HEK293 (cell line): ENCODE measurements at regions not wholly inside any gene's neighbourhood (a gene's known extent, or its start where the extent isn't known, plus 50 kb on each side); places are given as distances from the start of the nearest gene placed in this dataset.

Experiments
- CTCF ChIA-PET: fragments of 350-600 bp; formaldehyde crosslinking; extraction: SDS; loops from one replicate; lab custom pipeline; 2021; ENCODE audit warnings: antibody characterized with exemption; lab: Yijun Ruan, JAX
- POLR2A ChIA-PET: fragments of 300-600 bp; formaldehyde crosslinking; extraction: SDS; loops from one replicate; lab custom pipeline; 2020; ENCODE audit warnings: antibody characterized with exemption, inconsistent platforms; lab: Yijun Ruan, JAX
- H3K27ac ChIP-seq: fragments of 200-500 bp; sonication (Bioruptor generic); 2 replicates; pipeline ENCODE4 v1.5.1; 2014; ENCODE audit warnings: low read depth, low read length, control low read depth, inconsistent platforms; ENCODE audit errors: extremely low read depth
- H3K36me3 ChIP-seq, 2 experiments: fragments of 200-500 bp in 1 of 2; sonication (Bioruptor generic) in 1 of 2; 1 replicate in 1 of 2; 2 replicates in 1 of 2; pipeline ENCODE4 v1.5.1; 2014 to 2017; ENCODE audit warnings: inconsistent platforms in 2 of 2, low read length in 2 of 2; ENCODE audit not compliant: control insufficient read depth in 2 of 2, insufficient read depth in 1 of 2
- H3K4me1 ChIP-seq: fragments of 200-500 bp; sonication (Bioruptor generic); 2 replicates; pipeline ENCODE4 v1.5.1; 2014; ENCODE audit warnings: mild to moderate bottlenecking, low read length, inconsistent platforms; ENCODE audit not compliant: control insufficient read depth, insufficient read depth
- H3K4me3 ChIP-seq: 2 replicates; pipeline ENCODE4 v1.5.1; 2011; ENCODE audit warnings: low read depth, mild to moderate bottlenecking, control low read depth, low read length, moderate library complexity
- H3K9me3 ChIP-seq: fragments of 200-500 bp; sonication (Bioruptor generic); 2 replicates; pipeline ENCODE4 v1.5.1; 2014; ENCODE audit warnings: low read depth, low read length, inconsistent platforms; ENCODE audit not compliant: control insufficient read depth, insufficient read depth
- MYNN ChIP-seq: fragments of 450-650 bp; formaldehyde crosslinking; IDR thresholded peaks from 2 replicates; pipeline ENCODE4 v1.5.1; 2016; ENCODE audit warnings: missing biosample characterization, missing genetic modification characterization, borderline replicate concordance
- SETDB1 ChIP-seq: IDR thresholded peaks from one replicate; pipeline ENCODE4 v1.6.1; 2017; ENCODE audit warnings: mild to moderate bottlenecking, low read length, moderate library complexity, mixed read lengths; ENCODE audit not compliant: insufficient read length
- TRIM28 ChIP-seq: IDR thresholded peaks from 2 replicates; pipeline ENCODE4 v1.6.1; 2011; ENCODE audit warnings: low read length, control low read depth, borderline replicate concordance
- ZBTB21 ChIP-seq: fragments of 450-650 bp; formaldehyde crosslinking; IDR thresholded peaks from 2 replicates; pipeline ENCODE4 v1.5.1; 2017; ENCODE audit warnings: missing biosample characterization, missing genetic modification characterization
- ZNF140 ChIP-seq: fragments of 450-650 bp; formaldehyde crosslinking; IDR thresholded peaks from 2 replicates; pipeline ENCODE4 v1.5.1; 2016; ENCODE audit warnings: missing biosample characterization, missing genetic modification characterization
- ZNF223 ChIP-seq: fragments of 450-650 bp; formaldehyde crosslinking; IDR thresholded peaks from 2 replicates; pipeline ENCODE4 v1.5.1; 2016; ENCODE audit warnings: missing biosample characterization, missing genetic modification characterization
- ZNF23 ChIP-seq: fragments of 450-650 bp; formaldehyde crosslinking; IDR thresholded peaks from 2 replicates; pipeline ENCODE4 v1.5.1; 2016; ENCODE audit warnings: missing biosample characterization, missing genetic modification characterization, borderline replicate concordance
- ZNF24 ChIP-seq: fragments of 450-650 bp; formaldehyde crosslinking; IDR thresholded peaks from 2 replicates; pipeline ENCODE4 v1.5.1; 2016; ENCODE audit warnings: missing biosample characterization, missing genetic modification characterization
- ZNF335 ChIP-seq: fragments of 450-650 bp; formaldehyde crosslinking; conservative IDR thresholded peaks from 2 replicates; pipeline ENCODE4 v1.5.1; 2016; ENCODE audit warnings: missing biosample characterization, missing genetic modification characterization
- ZNF37A ChIP-seq: fragments of 450-650 bp; IDR thresholded peaks from 2 replicates; pipeline ENCODE4 v1.5.1; 2018; ENCODE audit warnings: missing biosample characterization, missing genetic modification characterization
- ZNF394 ChIP-seq: fragments of 450-650 bp; formaldehyde crosslinking; IDR thresholded peaks from 2 replicates; pipeline ENCODE4 v1.5.1; 2016; ENCODE audit warnings: missing biosample characterization, missing genetic modification characterization, mild to moderate bottlenecking, moderate library complexity, borderline replicate concordance
- ZNF501 ChIP-seq: fragments of 450-650 bp; formaldehyde crosslinking; IDR thresholded peaks from 2 replicates; pipeline ENCODE4 v1.5.1; 2016; ENCODE audit warnings: missing biosample characterization, missing genetic modification characterization
- ZNF558 ChIP-seq: fragments of 450-650 bp; formaldehyde crosslinking; IDR thresholded peaks from 2 replicates; pipeline ENCODE4 v1.5.1; 2016; ENCODE audit warnings: missing biosample characterization, missing genetic modification characterization
- ZNF621 ChIP-seq: fragments of 450-650 bp; formaldehyde crosslinking; IDR thresholded peaks from 2 replicates; pipeline ENCODE4 v1.5.1; 2017; ENCODE audit warnings: missing biosample characterization, missing genetic modification characterization
- ZNF626 ChIP-seq: fragments of 450-650 bp; sonication (Bioruptor Pico); formaldehyde crosslinking; IDR thresholded peaks from 2 replicates; pipeline ENCODE4 v1.5.1; 2018; ENCODE audit warnings: missing biosample characterization, missing genetic modification characterization, inconsistent platforms
- ZNF670 ChIP-seq: fragments of 450-650 bp; formaldehyde crosslinking; IDR thresholded peaks from 2 replicates; pipeline ENCODE4 v1.5.1; 2016; ENCODE audit warnings: missing biosample characterization, missing genetic modification characterization, low read depth
- ZSCAN16 ChIP-seq: fragments of 450-650 bp; formaldehyde crosslinking; IDR thresholded peaks from 2 replicates; pipeline ENCODE4 v1.5.1; 2016; ENCODE audit warnings: missing biosample characterization, missing genetic modification characterization
- TF ChIP-seq, protein P1 (sequence below): fragments of 450-650 bp; formaldehyde crosslinking; IDR thresholded peaks from 2 replicates; pipeline ENCODE4 v1.5.1; 2016; ENCODE audit warnings: missing biosample characterization, missing genetic modification characterization, borderline replicate concordance
- TF ChIP-seq, protein P2 (sequence below): fragments of 450-650 bp; formaldehyde crosslinking; IDR thresholded peaks from 2 replicates; pipeline ENCODE4 v1.5.1; 2016; ENCODE audit warnings: missing biosample characterization, missing genetic modification characterization
- TF ChIP-seq, protein P3 (sequence below): fragments of 450-650 bp; formaldehyde crosslinking; IDR thresholded peaks from 2 replicates; pipeline ENCODE4 v1.5.1; 2016; ENCODE audit warnings: missing biosample characterization, missing genetic modification characterization
- TF ChIP-seq, protein P4 (sequence below): fragments of 450-650 bp; formaldehyde crosslinking; IDR thresholded peaks from 2 replicates; pipeline ENCODE4 v1.5.1; 2016; ENCODE audit warnings: missing biosample characterization, missing genetic modification characterization

DNA sequence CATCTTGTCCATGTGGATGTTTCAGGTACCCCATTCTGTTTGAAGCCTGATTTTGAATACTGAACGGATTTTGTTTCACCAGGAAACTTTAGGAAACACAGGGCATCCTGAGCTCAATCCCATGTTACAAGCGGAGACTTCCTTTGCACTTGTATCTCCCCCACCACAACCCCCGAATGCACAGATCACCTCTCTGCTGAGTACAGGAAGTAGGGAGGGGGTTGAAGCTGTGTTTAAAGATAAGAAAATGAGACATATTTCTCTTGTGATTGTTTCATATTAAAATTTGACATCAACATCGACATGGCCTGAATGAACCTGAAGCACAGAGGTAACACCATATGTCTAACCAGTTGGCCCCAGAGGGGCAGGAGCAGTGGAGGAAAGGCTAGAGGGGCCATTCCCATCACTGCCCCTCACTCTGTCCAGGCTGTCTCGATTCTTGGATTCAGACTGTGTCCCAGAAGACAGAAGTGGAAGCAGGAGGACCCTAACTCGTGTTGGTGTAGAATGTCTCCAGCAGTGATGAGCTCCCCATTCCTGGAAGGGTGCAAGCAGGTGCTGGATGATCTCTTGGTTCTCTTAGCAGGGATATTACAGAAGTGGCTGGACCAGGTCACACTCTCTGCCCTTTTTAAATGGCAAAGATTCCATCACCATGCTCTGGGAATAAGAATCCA, 59.6 kb upstream of the IQSEC1 start (continued):
- TF ChIP-seq ZNF223 (tag by site-specific recombination) (no peak), ZBTB21 (tag by site-specific recombination) (no peak), ZNF23 (tag by site-specific recombination) (no peak), ZNF670 (no peak)
- TF ChIP-seq, protein P1, sequence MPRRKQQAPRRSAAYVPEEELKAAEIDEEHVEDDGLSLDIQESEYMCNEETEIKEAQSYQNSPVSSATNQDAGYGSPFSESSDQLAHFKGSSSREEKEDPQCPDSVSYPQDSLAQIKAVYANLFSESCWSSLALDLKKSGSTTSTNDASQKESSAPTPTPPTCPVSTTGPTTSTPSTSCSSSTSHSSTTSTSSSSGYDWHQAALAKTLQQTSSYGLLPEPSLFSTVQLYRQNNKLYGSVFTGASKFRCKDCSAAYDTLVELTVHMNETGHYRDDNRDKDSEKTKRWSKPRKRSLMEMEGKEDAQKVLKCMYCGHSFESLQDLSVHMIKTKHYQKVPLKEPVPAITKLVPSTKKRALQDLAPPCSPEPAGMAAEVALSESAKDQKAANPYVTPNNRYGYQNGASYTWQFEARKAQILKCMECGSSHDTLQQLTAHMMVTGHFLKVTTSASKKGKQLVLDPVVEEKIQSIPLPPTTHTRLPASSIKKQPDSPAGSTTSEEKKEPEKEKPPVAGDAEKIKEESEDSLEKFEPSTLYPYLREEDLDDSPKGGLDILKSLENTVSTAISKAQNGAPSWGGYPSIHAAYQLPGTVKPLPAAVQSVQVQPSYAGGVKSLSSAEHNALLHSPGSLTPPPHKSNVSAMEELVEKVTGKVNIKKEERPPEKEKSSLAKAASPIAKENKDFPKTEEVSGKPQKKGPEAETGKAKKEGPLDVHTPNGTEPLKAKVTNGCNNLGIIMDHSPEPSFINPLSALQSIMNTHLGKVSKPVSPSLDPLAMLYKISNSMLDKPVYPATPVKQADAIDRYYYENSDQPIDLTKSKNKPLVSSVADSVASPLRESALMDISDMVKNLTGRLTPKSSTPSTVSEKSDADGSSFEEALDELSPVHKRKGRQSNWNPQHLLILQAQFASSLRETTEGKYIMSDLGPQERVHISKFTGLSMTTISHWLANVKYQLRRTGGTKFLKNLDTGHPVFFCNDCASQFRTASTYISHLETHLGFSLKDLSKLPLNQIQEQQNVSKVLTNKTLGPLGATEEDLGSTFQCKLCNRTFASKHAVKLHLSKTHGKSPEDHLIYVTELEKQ (tag by site-specific recombination) = no peak
- TF ChIP-seq, protein P2, sequence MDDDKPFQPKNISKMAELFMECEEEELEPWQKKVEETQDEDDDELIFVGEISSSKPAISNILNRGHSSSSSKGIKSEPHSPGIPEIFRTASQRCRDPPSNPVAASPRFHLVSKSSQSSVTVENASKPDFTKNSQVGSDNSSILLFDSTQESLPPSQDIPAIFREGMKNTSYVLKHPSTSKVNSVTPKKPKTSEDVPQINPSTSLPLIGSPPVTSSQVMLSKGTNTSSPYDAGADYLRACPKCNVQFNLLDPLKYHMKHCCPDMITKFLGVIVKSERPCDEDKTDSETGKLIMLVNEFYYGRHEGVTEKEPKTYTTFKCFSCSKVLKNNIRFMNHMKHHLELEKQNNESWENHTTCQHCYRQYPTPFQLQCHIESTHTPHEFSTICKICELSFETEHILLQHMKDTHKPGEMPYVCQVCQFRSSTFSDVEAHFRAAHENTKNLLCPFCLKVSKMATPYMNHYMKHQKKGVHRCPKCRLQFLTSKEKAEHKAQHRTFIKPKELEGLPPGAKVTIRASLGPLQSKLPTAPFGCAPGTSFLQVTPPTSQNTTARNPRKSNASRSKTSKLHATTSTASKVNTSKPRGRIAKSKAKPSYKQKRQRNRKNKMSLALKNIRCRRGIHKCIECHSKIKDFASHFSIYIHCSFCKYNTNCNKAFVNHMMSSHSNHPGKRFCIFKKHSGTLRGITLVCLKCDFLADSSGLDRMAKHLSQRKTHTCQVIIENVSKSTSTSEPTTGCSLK (tag by site-specific recombination) = no peak

DNA sequence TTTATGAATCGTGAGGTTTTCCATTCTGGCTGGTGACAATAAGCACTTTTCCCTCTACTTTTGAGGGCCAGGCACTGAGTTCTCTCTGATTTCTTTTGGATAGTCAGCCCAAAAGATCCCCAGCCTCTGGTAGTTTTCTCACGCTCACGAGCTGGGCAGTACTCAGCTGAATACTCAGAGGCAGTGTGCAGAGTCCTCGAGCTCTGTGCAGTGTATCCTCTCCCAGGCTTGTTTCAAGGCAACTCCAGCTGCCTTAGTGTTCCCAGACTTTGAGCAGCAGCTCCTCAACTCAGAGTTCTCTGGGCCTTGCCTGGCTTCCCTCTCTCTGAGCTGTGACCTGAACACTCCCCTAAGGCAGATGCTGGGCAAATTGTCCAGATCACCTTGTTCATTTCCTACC, 59.1 kb upstream of the IQSEC1 start:
- no peaks in the 10 kb centered on the region for H3K36me3 ChIP-seq
- H3K9me3 ChIP-seq = no peaks in the 10 kb centered on the region
- H3K27ac ChIP-seq = no peak overlapping the region
- ChIA-PET CTCF (no interaction called here), POLR2A (no interaction called here)
- no peak for TF ChIP-seq ZNF37A
- TF ChIP-seq ZNF335 = no peak
- TF ChIP-seq, protein P3, sequence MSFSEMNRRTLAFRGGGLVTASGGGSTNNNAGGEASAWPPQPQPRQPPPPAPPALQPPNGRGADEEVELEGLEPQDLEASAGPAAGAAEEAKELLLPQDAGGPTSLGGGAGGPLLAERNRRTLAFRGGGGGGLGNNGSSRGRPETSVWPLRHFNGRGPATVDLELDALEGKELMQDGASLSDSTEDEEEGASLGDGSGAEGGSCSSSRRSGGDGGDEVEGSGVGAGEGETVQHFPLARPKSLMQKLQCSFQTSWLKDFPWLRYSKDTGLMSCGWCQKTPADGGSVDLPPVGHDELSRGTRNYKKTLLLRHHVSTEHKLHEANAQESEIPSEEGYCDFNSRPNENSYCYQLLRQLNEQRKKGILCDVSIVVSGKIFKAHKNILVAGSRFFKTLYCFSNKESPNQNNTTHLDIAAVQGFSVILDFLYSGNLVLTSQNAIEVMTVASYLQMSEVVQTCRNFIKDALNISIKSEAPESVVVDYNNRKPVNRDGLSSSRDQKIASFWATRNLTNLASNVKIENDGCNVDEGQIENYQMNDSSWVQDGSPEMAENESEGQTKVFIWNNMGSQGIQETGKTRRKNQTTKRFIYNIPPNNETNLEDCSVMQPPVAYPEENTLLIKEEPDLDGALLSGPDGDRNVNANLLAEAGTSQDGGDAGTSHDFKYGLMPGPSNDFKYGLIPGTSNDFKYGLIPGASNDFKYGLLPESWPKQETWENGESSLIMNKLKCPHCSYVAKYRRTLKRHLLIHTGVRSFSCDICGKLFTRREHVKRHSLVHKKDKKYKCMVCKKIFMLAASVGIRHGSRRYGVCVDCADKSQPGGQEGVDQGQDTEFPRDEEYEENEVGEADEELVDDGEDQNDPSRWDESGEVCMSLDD (tag by site-specific recombination) = no peak
- no peak for TF ChIP-seq ZNF626 (tag by site-specific recombination)
- TF ChIP-seq ZNF501 (tag by site-specific recombination) = no peak
- no peak for TF ChIP-seq ZNF394 (tag by site-specific recombination)
- TF ChIP-seq, protein P4, sequence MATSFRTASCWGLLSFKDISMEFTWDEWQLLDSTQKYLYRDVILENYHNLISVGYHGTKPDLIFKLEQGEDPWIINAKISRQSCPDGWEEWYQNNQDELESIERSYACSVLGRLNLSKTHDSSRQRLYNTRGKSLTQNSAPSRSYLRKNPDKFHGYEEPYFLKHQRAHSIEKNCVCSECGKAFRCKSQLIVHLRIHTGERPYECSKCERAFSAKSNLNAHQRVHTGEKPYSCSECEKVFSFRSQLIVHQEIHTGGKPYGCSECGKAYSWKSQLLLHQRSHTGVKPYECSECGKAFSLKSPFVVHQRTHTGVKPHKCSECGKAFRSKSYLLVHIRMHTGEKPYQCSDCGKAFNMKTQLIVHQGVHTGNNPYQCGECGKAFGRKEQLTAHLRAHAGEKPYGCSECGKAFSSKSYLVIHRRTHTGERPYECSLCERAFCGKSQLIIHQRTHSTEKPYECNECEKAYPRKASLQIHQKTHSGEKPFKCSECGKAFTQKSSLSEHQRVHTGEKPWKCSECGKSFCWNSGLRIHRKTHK (tag by site-specific recombination) = no peak
- TF ChIP-seq TRIM28 = no peak
- no peak for TF ChIP-seq MYNN (tag by site-specific recombination)
- TF ChIP-seq ZNF621 (tag by site-specific recombination) = no peak
- no peak for TF ChIP-seq ZNF558 (tag by site-specific recombination)
- no peak for TF ChIP-seq SETDB1
- TF ChIP-seq ZSCAN16 = no peak
- no peak for TF ChIP-seq ZNF24 (tag by site-specific recombination)
- TF ChIP-seq ZNF23 (tag by site-specific recombination) = no peak
- TF ChIP-seq ZNF140 (tag by site-specific recombination) = no peak
- H3K4me3 ChIP-seq = no peak overlapping the region
- H3K4me1 ChIP-seq = no peaks in the 10 kb centered on the region
